Osteoblast (primary cell): ENCODE measurements at regions not wholly inside any gene's neighbourhood (a gene's known extent, or its start where the extent isn't known, plus 50 kb on each side); places are given as distances from the start of the nearest gene placed in this dataset.

Experiments used
- DNase-seq: peaks from one replicate; pipeline ENCODE4 v3.0.0; 2011; ENCODE audit warnings: low spot score, mixed read lengths; ENCODE audit not compliant: insufficient read length; ENCODE audit errors: missing footprints
- H2AFZ ChIP-seq: 2 replicates; pipeline ENCODE4 v1.6.0; 2011; ENCODE audit warnings: mild to moderate bottlenecking, low read length
- H3K27ac ChIP-seq: 2 replicates; pipeline ENCODE4 v1.5.1; 2011; ENCODE audit warnings: mild to moderate bottlenecking, low read depth, low read length, moderate library complexity
- H3K27me3 ChIP-seq: 2 replicates; pipeline ENCODE4 v1.6.0; 2012; ENCODE audit warnings: mild to moderate bottlenecking, control low read depth, inconsistent platforms, low read length, moderate library complexity; ENCODE audit not compliant: insufficient read depth
- H3K36me3 ChIP-seq: 2 replicates; pipeline ENCODE4 v1.5.1; 2011; ENCODE audit warnings: mild to moderate bottlenecking, low read length, control low read depth, moderate library complexity; ENCODE audit not compliant: insufficient read depth
- H3K4me1 ChIP-seq: 2 replicates; pipeline ENCODE4 v1.5.1; 2011; ENCODE audit warnings: mild to moderate bottlenecking, low read length, control low read depth, moderate library complexity; ENCODE audit not compliant: insufficient read depth
- H3K4me2 ChIP-seq: 2 replicates; pipeline ENCODE4 v1.6.0; 2011; ENCODE audit warnings: mild to moderate bottlenecking, low read length; ENCODE audit not compliant: insufficient read depth
- H3K4me3 ChIP-seq: fragments of 200-600 bp; sonication (generic); 3 replicates; pipeline ENCODE4 v1.5.1; 2012; ENCODE audit warnings: mild to moderate bottlenecking, low read length, inconsistent platforms; ENCODE audit not compliant: insufficient read depth
- H3K79me2 ChIP-seq: 2 replicates; pipeline ENCODE4 v1.6.0; 2012; ENCODE audit warnings: mild to moderate bottlenecking, low read length, control low read depth, inconsistent platforms; ENCODE audit not compliant: insufficient read depth
- H3K9me3 ChIP-seq: 2 replicates; pipeline ENCODE4 v1.5.1; 2011; ENCODE audit warnings: low read depth, low read length, control low read depth
- H4K20me1 ChIP-seq: 2 replicates; pipeline ENCODE4 v1.6.0; 2012; ENCODE audit warnings: mild to moderate bottlenecking, low read length, control low read depth; ENCODE audit not compliant: insufficient read depth
- CTCF ChIP-seq: IDR thresholded peaks from 2 replicates; pipeline ENCODE4 v1.5.1; 2011; ENCODE audit warnings: mild to moderate bottlenecking, low read depth, low read length, moderate library complexity; ENCODE audit errors: extremely low read depth

DNA sequence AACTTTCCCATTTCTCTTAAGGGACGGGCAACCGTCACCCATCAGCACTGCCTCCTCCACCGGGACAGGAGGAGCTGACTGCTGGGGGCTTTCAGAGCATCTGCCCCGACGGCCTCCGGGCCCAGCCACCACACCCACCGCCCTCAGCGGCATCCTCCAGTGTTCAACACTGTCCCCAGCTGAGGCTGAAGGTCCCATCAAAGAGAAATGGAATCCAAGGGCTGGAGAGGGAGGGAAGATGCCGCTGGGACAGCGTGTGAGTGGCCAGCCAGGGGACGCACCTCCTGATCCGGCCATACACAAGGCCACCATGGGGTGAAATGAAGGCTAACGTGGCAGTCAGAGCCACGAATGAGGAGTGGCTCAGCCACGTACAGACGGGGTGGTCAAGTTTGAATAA, 153.6 kb upstream of the PPP2R2D start:
- no peaks in the 10 kb centered on the region for H3K9me3 ChIP-seq
- DNase-seq, result peak; percentile 51
- TF ChIP-seq CTCF, result no peak
- no peak overlapping the region for H3K27ac ChIP-seq
- no peak overlapping the region for H2AFZ ChIP-seq
- H4K20me1 ChIP-seq, result no peaks in the 10 kb centered on the region
- no peaks in the 10 kb centered on the region for H3K4me1 ChIP-seq
- H3K27me3 ChIP-seq, result no peaks in the 10 kb centered on the region
- no peaks in the 10 kb centered on the region for H3K36me3 ChIP-seq
- H3K4me3 ChIP-seq, result no peak overlapping the region
- no peaks in the 10 kb centered on the region for H3K79me2 ChIP-seq
- H3K4me2 ChIP-seq, result no peak overlapping the region

- Histone ChIP-seq H3K4me3 (no peak overlapping the region), H3K36me3 (no peaks in the 10 kb centered on the region), H3K27ac (no peak overlapping the region), H3K4me1 (no peaks in the 10 kb centered on the region), H3K79me2 (no peaks in the 10 kb centered on the region), H4K20me1 (no peaks in the 10 kb centered on the region), H3K4me2 (no peak overlapping the region), H3K9me3 (no peaks in the 10 kb centered on the region), H2AFZ (no peak overlapping the region), H3K27me3 (no peaks in the 10 kb centered on the region)
- DNase-seq, result peak; percentile 27
- no peak for TF ChIP-seq CTCF
Observed at GRCh38 chr10:131747791-131748190, 153.0 kb upstream of the PPP2R2D start.

GRCh38 chr10:131748191-131748590, 152.6 kb upstream of the PPP2R2D start:
- H3K4me2 ChIP-seq, result no peak overlapping the region
- H3K36me3 ChIP-seq, result no peaks in the 10 kb centered on the region
- no peaks in the 10 kb centered on the region for H4K20me1 ChIP-seq
- H3K4me1 ChIP-seq, result no peaks in the 10 kb centered on the region
- peak; percentile 4 for DNase-seq
- TF ChIP-seq CTCF, result no peak
- H3K79me2 ChIP-seq, result no peaks in the 10 kb centered on the region
- H3K27me3 ChIP-seq, result no peaks in the 10 kb centered on the region
- H3K9me3 ChIP-seq, result no peaks in the 10 kb centered on the region
- H3K27ac ChIP-seq, result no peak overlapping the region
- no peak overlapping the region for H2AFZ ChIP-seq
- no peak overlapping the region for H3K4me3 ChIP-seq

DNA sequence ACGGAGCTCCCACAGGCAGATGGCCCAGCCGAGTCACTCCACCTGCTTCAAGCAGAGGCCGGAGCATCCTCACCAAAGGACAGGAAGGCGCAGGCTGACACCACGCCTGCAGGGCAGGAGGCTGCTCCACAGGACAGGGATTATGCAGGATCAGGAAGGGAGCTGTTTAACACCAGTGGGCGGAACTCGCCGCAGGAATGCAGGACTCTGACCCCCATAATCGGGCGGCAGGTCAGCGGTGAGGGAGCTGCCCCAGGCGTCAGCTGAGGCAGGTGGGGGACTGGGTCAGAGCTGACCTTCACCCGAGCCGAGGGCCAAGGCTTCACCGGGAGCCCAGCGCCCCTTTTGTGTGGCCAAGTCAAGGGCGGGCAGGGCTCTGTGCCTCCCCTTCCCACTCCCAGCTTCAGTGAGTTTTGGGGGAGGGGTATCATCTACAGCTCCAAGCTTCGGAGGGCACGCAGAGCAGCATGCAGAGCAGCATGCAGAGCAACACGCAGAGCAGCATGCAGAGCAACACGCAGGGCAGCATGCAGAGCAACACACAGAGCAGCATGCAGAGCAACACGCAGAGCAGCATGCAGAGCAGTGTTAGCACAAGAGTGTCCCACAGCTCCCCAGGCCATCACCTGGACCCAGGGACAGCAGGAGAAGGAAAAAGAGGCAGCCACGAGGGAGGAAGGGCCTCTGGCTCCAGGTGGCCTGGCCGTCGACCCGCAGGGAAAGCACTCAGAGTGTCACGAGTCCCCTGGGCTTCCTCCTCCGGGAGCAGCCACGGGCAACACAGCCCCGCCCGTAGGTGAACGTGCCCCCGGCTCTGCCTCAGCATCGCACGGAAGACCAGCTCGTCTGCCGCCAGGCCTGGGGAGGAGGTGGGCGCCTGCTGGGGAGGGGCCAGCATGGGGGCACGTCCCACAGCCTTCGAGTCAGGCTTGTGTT, 151.7 kb upstream of the PPP2R2D start:
- peak; percentile 77 for DNase-seq
- Histone ChIP-seq H2AFZ (no peak overlapping the region), H3K36me3 (no peaks in the 10 kb centered on the region)

More for the DNA sequence above, 151.7 kb upstream of the PPP2R2D start:
- Histone ChIP-seq H3K4me3 (no peak overlapping the region), H3K79me2 (no peaks in the 10 kb centered on the region), H4K20me1 (no peaks in the 10 kb centered on the region), H3K27ac (no peak overlapping the region), H3K27me3 (no peaks in the 10 kb centered on the region), H3K9me3 (no peaks in the 10 kb centered on the region), H3K4me2 (no peak overlapping the region), H3K4me1 (no peaks in the 10 kb centered on the region)
- TF ChIP-seq CTCF, result no peak
